ENCODE measurements at regions not wholly inside any gene's neighbourhood (a gene's known extent, or its start where the extent isn't known, plus 50 kb on each side); places are given as distances from the start of the nearest gene placed in this dataset.

DNA sequence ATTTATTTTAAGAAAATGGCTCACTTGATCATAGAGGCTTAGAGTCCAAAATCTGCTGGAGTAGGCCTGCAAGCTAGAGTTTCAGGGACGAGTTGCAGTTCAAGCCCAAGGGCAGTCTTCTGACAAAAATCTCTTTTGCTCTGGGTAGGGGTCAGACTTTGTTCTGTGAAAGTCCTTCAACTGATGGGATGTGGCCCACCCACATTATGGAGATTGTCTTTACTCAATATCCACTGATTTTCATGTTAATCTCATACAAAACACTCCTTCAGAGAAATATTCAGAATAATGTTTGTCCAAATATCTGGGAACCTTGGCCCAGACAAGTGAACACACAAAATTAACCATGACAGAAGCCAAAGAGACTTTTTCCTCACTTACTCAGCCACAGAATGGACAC lies 98.6 kb upstream of the RSPO3 start:
- no peaks in the 10 kb centered on the region for H4K20me1 ChIP-seq (ENCODE audit: insufficient read depth)
- BruUV-seq (replicated peaks) = no TSS peak
- H3K27me3 ChIP-seq (ENCODE audit: insufficient read depth, low read length) = no peaks in the 10 kb centered on the region; the same call in 1 of the 2 replicates
- TF ChIP-seq POLR2AphosphoS5 (IDR thresholded peaks at IDR 0.05; ENCODE audit: low read depth, low read length) (no peak), EGR1 (IDR thresholded peaks at IDR 0.05; ENCODE audit: low read depth) (no peak), ZFX (IDR thresholded peaks at IDR 0.05) (no peak)
- TF ChIP-seq, protein P1, sequence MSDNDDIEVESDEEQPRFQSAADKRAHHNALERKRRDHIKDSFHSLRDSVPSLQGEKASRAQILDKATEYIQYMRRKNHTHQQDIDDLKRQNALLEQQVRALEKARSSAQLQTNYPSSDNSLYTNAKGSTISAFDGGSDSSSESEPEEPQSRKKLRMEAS (IDR thresholded peaks at IDR 0.05) = no peak
- no peaks in the 10 kb centered on the region for H3K9me3 ChIP-seq (ENCODE audit: control insufficient read depth in 1 of 2, insufficient read depth in 1 of 2, low read depth in 1 of 2, low read length in 2 of 2)
- ChIA-PET POLR2A (no interaction called here), CTCF (no interaction called here), RAD21 (ENCODE audit: low non-redundant PET in 1 of 2, low total read pairs in 2 of 2, uncharacterized antibody in 2 of 2, unreplicated experiment in 2 of 2) (no interaction called here)
- peaks cover 0 to 2% of the 10 kb centered on the region in 2 experiments; a peak in 1 of 4 replicates for H3K4me1 ChIP-seq (ENCODE audit: control insufficient read depth in 1 of 2, insufficient read depth in 2 of 2, low read length in 2 of 2)
- H3K9me2 ChIP-seq (ENCODE audit: insufficient read depth) = no peaks in the 10 kb centered on the region
- H3K36me3 ChIP-seq (ENCODE audit: control insufficient read depth in 1 of 2, insufficient read depth in 2 of 2, low read length in 2 of 2) = no peaks in the 10 kb centered on the region
- H3K79me2 ChIP-seq (ENCODE audit: insufficient read depth, low read length) = no peaks in the 10 kb centered on the region
- ATAC-seq = no peak
- H3K4me2 ChIP-seq (ENCODE audit: low read length) = no peak overlapping the region
- H3K27ac ChIP-seq (ENCODE audit: low read depth, low read length) = no peak overlapping the region
- DNase-seq (ENCODE audit: low read depth, low spot score) = no peak
- H2AFZ ChIP-seq (ENCODE audit: low read depth, low read length, poor library complexity, severe bottlenecking) = no peak overlapping the region
- no peak overlapping the region for H3K4me3 ChIP-seq (replicated peaks in 1 of 2; ENCODE audit: low read depth in 1 of 2, low read length in 2 of 2)
- intact Hi-C loops (cut with micrococcal nuclease) = no loop called here
- H3K9ac ChIP-seq (ENCODE audit: low read length) = no peak overlapping the region

DNA sequence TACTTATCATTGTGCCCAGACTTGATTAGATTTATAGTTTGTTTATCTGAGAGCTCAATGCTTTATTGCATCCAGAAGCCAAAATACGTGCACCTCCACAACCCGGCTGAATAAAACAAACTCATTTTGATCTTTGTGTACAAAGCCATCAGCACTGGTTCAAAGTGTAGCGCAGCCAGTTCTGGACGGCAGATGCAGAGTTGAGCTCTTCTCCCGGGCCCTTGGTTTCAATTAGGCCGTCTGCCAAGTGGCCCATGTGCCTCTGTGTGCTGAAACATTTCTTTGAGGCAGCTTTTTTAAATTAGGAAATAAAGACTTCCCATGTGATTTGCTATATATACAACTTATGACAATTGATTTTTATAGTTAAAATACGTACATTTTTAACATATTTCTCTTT lies 96.2 kb upstream of the RSPO3 start:
- Histone ChIP-seq H3K27me3 (ENCODE audit: insufficient read depth, low read length) (no peaks in the 10 kb centered on the region; the same call in 1 of the 2 replicates), H3K36me3 (ENCODE audit: control insufficient read depth in 1 of 2, insufficient read depth in 2 of 2, low read length in 2 of 2) (no peaks in the 10 kb centered on the region), H3K79me2 (ENCODE audit: insufficient read depth, low read length) (no peaks in the 10 kb centered on the region), H3K9ac (ENCODE audit: low read length) (no peak overlapping the region), H3K4me3 (replicated peaks in 1 of 2; ENCODE audit: low read depth in 1 of 2, low read length in 2 of 2) (no peak overlapping the region), H2AFZ (ENCODE audit: low read depth, low read length, poor library complexity, severe bottlenecking) (no peak overlapping the region), H3K9me3 (ENCODE audit: control insufficient read depth in 1 of 2, insufficient read depth in 1 of 2, low read depth in 1 of 2, low read length in 2 of 2) (no peaks in the 10 kb centered on the region), H3K4me2 (ENCODE audit: low read length) (no peak overlapping the region), H3K9me2 (ENCODE audit: insufficient read depth) (no peaks in the 10 kb centered on the region), H4K20me1 (ENCODE audit: insufficient read depth) (no peaks in the 10 kb centered on the region), H3K4me1 (ENCODE audit: control insufficient read depth in 1 of 2, insufficient read depth in 2 of 2, low read length in 2 of 2) (peaks cover 13 to 17% of the 10 kb centered on the region in 2 experiments), H3K27ac (ENCODE audit: low read depth, low read length) (no peak overlapping the region)
- no peak for ATAC-seq
- BruUV-seq (replicated peaks) = no TSS peak
- CTCF ChIA-PET = no interaction called here
- POLR2A ChIA-PET = no interaction called here
- DNase-seq (ENCODE audit: low read depth, low spot score) = no peak
- intact Hi-C loops (cut with micrococcal nuclease) = no loop called here
- RAD21 ChIA-PET (ENCODE audit: low non-redundant PET in 1 of 2, low total read pairs in 2 of 2, uncharacterized antibody in 2 of 2, unreplicated experiment in 2 of 2) = no interaction called here
- no peak for TF ChIP-seq RAD21 (IDR thresholded peaks at IDR 0.05; ENCODE audit: low read depth)
- TF ChIP-seq SP1 (IDR thresholded peaks at IDR 0.05; ENCODE audit: low read depth) = no peak
- no peak for TF ChIP-seq EGR1 (IDR thresholded peaks at IDR 0.05; ENCODE audit: low read depth)
- TF ChIP-seq CEBPB (IDR thresholded peaks at IDR 0.05; ENCODE audit: low read depth) = no peak
- no peak for TF ChIP-seq SIN3A (IDR thresholded peaks at IDR 0.05; ENCODE audit: low read depth)
- no peak for TF ChIP-seq ELF1 (IDR thresholded peaks at IDR 0.05; ENCODE audit: borderline replicate concordance, low read depth)
- TF ChIP-seq, protein P2, sequence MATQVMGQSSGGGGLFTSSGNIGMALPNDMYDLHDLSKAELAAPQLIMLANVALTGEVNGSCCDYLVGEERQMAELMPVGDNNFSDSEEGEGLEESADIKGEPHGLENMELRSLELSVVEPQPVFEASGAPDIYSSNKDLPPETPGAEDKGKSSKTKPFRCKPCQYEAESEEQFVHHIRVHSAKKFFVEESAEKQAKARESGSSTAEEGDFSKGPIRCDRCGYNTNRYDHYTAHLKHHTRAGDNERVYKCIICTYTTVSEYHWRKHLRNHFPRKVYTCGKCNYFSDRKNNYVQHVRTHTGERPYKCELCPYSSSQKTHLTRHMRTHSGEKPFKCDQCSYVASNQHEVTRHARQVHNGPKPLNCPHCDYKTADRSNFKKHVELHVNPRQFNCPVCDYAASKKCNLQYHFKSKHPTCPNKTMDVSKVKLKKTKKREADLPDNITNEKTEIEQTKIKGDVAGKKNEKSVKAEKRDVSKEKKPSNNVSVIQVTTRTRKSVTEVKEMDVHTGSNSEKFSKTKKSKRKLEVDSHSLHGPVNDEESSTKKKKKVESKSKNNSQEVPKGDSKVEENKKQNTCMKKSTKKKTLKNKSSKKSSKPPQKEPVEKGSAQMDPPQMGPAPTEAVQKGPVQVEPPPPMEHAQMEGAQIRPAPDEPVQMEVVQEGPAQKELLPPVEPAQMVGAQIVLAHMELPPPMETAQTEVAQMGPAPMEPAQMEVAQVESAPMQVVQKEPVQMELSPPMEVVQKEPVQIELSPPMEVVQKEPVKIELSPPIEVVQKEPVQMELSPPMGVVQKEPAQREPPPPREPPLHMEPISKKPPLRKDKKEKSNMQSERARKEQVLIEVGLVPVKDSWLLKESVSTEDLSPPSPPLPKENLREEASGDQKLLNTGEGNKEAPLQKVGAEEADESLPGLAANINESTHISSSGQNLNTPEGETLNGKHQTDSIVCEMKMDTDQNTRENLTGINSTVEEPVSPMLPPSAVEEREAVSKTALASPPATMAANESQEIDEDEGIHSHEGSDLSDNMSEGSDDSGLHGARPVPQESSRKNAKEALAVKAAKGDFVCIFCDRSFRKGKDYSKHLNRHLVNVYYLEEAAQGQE (IDR thresholded peaks at IDR 0.05; ENCODE audit: low read depth) = no peak
- TF ChIP-seq, protein P1 (IDR thresholded peaks at IDR 0.05) = no peak
- no peak for TF ChIP-seq EZH2 (IDR thresholded peaks at IDR 0.05)
- TF ChIP-seq SRF (IDR thresholded peaks at IDR 0.05; ENCODE audit: low read depth) = no peak
- TF ChIP-seq ZFX (IDR thresholded peaks at IDR 0.05) = no peak
- no peak for TF ChIP-seq CBX3 (IDR thresholded peaks at IDR 0.05; ENCODE audit: low read depth)
- TF ChIP-seq, protein P3, sequence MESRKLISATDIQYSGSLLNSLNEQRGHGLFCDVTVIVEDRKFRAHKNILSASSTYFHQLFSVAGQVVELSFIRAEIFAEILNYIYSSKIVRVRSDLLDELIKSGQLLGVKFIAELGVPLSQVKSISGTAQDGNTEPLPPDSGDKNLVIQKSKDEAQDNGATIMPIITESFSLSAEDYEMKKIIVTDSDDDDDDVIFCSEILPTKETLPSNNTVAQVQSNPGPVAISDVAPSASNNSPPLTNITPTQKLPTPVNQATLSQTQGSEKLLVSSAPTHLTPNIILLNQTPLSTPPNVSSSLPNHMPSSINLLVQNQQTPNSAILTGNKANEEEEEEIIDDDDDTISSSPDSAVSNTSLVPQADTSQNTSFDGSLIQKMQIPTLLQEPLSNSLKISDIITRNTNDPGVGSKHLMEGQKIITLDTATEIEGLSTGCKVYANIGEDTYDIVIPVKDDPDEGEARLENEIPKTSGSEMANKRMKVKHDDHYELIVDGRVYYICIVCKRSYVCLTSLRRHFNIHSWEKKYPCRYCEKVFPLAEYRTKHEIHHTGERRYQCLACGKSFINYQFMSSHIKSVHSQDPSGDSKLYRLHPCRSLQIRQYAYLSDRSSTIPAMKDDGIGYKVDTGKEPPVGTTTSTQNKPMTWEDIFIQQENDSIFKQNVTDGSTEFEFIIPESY (IDR thresholded peaks at IDR 0.05; ENCODE audit: extremely low read depth, insufficient replicate concordance, low read length) = no peak
- TF ChIP-seq YY1 (IDR thresholded peaks at IDR 0.05; ENCODE audit: extremely low read depth, insufficient replicate concordance, low read depth, low read length) = no peak
- no peak for TF ChIP-seq JUND (IDR thresholded peaks at IDR 0.05)
